Activated CD4-positive, CD25-positive, alpha-beta regulatory T cell treated with anti-CD3 and anti-CD28 coated beads, Interleukin-2, amount 50 U/mL, for 72 hours (primary cell): ENCODE measurements at regions not wholly inside any gene's neighbourhood (a gene's known extent, or its start where the extent isn't known, plus 50 kb on each side); places are given as distances from the start of the nearest gene placed in this dataset.
"Not testable (repeated sequence)": the region's sequence is repeated elsewhere in the genome, so short reads cannot be mapped to it uniquely, and the experiment has no call there.

ENCODE experiments used
- DNase-seq: peaks from one replicate; pipeline ENCODE4 v3.0.0; 2021

DNA sequence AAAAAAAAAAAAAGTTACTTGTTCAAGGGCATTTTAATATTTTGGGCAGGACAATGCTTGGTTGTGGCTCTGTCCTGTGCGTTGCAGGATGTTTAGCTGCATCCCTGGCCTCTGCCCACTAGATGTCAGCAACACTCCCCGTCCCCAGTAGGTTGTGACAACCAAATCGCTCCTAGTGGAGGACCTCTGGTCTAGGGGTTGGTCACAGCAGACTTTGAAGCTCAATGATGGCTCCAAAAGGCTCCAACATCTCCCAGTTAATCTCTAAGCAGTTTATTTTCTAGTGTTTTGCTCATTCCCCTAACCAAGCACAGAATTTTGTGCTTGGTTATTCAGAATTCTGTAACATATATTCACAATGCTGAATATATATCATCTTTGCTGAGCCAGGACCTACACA lies 67.0 kb downstream of the CHRNA1 start:
- peak; percentile 55 for DNase-seq

DNA sequence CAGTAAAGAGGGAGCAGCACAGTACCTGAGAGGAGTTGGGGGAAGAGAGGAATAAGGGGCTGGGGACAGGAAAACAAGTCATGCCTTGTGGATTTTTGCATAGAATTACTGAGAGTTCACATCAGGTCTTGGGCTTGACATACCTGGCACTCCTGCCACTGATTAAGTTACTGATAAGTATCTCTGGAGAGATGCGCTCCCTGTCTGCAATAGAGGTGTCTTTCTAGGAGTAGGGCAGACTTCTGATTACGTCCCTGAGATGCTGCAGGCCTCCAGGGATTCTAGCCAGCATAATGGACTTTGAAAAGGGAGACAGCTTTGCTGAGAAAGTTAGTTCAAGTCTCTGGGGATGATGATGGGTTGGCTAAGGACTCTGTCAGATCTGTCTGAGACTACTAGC lies 69.4 kb downstream of the CHRNA1 start:
- no peak for DNase-seq

DNA sequence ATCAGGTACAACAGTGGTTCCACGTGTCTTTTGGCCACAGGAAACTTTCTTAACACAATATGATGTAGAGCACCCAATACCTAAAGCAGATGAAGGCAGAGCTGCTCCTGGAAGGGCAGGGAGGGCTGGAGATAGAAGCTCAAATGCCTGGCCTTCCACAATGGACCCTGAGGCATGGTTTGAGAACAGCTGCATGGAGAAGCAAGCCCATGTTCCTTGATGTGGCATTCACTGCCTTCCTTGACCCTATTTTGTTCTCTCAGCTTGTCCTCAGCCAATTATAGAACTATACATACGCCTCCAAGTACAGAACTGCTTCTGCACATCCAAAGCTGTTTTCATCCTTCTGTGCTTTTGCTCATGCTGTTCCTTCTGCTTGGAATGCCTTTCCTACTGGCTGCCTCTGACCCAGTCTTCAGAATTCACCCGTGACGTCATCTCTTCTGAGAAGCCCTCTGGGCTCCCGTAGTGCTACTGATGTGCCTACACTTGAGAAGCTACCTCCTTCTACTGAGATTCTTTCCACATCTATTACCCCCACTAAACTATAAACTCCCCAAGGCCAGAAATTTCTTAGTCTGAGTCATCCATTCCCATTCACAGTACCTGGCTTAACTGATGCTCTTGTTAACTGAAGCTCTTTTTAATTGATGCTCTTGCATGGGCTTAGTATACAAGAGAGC lies 69.9 kb downstream of the CHRNA1 start:
- DNase-seq: no peak

DNA sequence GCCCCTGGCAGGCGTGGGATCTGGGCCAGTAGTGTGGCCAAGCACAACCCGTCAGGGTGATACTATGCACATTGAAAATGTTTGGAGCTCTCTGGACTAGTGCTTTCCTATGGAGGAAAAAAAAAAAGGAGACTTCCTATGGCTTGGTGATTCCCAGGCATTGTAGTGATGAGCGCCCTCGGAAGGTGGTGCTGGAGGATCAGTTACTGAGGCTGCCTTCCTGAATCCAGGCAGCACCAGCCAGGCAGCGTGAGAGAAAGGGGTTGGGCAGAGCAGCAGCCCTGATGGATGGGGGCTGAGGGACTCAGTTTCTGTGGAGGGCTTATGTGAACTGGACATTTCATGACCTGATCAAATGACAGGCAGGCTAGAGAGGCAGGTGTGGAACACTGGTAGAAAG lies 70.9 kb downstream of the CHRNA1 start:
- no peak for DNase-seq

DNA sequence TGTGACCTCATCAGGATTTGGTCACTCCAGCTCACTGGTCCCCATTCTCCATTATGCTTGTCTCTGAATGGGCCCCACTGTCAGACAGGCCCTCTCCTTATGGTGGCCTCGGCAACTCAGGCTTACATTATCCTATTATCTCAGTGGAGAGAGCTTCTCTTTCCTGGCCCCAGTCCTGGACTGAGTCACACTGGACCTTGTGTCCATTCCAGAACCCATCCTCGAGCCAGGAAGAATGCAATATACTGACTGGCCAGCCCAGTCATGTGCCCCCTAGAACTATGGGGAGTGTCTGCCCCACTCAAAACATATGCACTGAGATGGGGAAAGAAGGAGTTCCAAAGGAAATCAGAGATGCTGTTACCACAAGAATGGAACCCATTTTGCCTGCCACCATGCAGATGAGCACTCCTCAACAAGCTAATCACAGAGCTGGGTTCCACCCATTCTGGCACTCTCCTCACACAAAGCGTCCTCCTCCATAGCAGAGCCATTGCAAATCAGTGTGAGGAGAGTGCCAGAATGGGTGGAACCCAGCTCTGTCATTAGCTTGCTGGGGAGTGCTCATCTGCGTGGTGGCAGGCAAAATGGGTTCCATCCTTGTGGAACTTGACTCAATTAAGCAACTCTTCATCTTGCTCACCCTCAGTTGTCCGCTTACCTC lies 71.9 kb downstream of the CHRNA1 start:
- DNase-seq: no peak

DNA sequence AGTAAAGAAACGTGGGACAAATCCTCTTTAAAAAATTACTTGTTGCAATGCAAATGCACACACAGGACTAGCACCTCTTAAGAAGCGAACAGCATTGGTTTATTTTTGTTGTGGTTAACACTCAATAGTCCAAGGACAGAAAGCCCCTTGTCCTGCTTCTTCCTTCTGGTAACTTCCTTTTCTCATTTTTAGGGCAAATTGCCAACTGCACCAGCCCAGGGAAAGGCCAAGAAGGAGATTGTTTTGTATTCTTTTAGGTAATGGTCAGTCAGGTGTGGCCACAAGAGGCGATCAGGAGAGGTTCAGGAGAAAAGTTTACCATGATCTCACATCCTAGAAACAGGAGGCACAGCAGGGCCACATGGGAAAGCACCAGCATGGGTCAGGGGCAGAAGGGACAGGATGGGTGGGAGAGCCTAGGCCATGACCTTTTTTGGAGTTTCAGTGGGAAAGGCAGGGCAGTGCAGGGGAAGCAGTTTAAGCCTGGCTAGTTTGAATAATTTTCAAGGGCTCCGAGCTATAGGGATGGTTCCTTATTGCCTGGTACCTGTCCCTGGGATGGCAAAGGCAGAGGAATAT lies 73.0 kb downstream of the CHRNA1 start:
- DNase-seq: no peak

DNA sequence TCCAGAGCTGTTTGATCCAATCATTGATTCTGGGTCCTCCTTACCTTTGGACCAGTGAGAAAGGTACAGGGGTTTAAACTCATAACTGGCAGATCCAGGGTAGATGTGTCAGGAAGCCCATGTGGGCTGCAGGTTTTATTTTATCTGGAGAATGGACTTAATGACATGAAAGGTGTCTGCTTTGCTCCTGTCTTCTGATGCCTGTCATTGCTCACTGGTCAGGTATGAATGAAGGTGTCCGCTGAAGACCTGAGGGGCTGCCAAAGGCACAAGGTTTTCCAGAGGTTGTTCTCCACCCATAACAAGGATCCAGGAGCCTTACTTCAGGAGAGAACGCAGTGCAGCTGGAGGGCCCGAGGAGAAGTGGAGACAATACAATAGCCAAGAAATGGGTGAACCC lies 74.2 kb downstream of the CHRNA1 start:
- DNase-seq: no peak

DNA sequence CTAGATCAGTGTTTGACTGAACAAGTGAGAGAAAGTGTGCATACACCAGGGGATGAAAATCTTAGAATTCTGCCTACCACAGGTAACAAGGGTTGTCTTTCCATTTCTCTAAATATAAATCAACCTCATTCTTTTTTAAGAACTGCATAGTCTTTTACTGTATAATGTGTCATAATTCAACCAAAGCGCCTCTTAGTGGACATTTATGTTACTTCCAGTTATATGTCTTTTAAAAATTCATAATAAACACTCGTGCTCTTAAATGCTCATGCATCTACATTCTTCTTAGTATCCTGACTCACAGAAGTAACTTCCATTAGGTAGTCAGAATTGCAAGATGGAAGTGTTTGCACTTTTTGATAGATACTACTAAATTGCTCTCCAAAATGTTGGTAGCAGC lies 76.2 kb downstream of the CHRNA1 start:
- no peak for DNase-seq

DNA sequence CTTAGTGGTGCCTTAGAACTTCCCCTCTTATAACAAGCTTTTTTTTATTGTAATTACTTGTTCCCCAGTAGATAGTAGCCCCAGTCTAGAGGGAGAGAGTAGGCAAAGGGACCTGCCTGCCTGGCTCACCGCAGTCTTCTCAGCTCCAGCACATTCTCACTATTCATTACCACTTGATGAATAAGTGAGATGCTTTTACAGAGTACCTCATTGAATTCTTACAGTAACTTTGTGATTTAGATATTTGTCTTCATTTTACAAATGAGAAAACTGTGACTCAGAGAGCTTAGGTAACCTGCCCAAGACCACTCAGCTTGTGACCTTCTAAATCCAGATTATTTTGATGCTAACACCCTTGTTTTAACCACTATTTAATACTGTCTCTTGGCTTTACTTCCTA lies 77.8 kb downstream of the CHRNA1 start:
- no peak for DNase-seq

DNA sequence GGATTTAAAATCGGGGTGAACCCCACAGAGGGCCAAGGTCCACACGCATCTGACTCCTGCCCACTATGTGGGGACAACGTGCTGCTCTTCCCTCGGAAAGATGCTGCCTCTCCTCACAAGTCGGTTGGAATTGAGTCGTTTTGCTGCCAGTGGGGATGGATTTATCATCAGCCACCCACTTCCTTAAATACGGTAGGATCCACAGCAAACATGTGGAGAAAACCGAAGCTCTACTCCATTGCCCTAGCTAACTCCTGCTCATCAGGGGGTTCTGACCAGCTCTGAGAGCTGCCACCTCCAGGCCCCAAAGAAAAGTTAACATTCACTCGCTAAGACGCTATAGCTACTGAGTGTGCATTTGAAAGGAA lies 80.9 kb downstream of the CHRNA1 start:
- no peak for DNase-seq

DNA sequence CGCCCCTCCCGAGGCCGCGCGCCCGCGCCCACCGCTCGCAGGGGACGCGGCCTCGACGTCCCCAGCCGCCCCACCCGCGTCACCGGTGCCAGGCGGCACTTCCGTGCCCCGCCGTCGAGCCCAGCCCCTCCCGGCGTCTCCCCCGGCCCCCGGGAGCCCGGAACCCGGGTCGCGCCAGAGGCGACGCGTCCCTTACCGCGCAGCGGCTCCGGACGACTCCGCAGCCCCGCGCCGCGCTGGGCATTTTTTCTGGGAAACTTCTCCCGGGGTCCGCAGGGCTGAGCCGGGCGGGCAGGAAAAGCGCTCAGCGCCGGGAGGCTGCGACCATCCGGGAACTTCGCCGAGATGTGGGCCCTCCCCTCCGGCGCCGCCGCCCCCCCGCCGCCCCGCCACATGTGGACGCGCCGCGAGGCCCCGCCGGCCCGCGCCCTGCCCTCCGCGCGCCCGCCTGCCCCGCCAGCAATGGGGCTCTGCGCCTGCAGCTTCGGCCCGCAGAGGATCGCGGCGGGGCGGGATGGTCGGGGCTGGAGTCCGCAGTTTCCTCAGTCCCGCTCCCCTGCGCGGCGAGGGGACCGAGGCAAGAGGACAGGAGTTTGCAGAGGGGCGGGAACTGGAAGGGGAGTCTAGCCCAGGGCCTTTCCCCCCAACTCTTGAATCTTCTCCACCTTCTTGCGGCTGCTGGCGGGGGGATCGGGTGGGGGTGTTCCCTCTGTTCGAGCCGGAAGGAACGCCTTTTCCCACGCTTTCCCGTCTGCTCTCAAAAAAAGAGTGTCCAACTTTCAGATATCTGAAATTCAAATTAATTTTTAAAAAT lies 81.5 kb downstream of the CHRNA1 start:
- DNase-seq: peak; percentile 69

DNA sequence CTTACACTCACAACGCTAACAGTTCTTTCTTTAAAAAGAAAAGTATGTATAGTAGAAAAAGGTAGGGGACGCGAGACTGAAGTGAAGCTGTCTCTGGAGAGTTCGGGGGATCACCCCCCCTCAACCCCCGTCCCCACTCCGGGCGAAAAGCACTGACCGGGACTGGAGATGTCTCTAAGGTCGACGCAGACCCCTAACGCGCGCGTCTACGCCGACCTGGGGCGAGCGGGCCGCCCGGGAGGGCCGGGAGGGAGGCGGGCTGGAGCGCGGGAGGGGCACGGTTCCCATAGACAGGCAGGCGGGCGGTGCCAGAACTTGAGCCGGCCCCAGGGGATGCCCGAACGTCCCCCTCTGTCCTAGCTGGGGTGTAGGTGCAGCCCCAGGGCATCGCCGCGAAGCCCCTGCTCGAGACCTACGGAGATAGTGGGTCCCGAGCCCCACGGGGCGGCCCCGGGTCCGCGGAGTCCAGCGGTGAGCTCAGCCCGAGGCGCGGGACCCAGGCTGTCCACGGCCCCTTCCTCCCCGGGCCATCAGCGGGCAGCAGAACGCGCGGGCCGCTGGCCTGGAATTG lies 82.2 kb downstream of the CHRNA1 start:
- DNase-seq: peak; percentile 52

DNA sequence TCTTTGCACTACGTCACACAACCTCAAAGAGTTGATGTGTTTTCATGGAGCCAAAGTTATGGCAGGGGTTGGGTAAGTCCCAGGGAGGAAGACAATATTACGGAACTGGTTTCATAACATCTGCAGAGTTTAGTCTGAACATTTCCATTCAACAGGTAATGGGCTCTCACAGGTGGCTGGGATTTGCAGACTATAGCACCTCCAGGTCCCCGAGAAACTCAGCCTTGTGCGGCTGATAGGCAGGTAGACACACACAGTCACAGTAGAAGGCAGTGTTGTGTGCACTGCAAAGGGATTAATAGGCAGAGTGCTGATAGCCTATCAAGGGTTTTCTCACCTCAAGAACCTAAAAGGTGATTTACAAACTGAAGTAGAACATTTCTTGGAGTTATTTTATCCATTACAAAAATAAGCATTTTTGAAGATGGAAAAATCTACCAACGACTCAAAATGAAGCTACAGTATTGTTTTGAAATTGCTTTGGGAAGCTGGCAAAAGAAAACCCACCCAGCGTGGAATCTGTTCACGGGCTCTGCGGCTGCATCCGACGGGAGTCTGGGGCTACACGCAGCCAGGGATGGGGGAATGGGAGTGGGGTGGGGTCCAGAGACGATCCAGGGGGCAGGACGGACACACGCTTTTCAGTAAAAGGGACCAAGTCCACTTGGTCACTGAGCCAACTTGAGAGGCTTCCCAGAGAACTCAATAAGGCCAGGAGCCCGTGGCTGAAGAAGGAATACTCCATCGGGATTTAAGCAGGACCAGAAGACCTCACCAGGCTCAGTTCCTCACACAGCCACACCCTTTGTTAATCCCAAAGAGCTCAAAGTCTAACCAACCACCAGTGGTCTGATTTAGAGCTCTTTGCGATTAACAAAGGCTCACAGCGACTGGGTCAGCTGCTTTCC lies 82.9 kb downstream of the CHRNA1 start:
- no peak for DNase-seq

DNA sequence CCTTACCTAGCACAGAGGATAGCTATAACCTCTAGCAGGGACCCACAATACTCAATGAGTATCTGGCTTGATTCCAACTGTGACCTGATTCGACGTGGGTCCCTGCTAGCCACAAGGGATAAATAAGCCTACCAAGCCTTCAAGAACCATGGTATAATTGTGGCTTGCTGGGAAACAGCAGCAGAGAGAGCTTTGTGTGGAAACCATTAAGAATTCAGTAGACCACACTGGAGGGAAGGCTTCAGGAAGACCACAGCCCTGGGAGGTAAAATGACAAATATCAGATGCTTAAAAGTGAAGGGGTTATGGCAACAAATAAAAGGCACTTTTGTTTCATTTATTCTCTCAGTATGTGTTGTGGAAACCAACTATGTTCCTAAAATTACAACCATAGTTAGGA lies 82.6 kb upstream of the WIPF1 start:
- no peak for DNase-seq

DNA sequence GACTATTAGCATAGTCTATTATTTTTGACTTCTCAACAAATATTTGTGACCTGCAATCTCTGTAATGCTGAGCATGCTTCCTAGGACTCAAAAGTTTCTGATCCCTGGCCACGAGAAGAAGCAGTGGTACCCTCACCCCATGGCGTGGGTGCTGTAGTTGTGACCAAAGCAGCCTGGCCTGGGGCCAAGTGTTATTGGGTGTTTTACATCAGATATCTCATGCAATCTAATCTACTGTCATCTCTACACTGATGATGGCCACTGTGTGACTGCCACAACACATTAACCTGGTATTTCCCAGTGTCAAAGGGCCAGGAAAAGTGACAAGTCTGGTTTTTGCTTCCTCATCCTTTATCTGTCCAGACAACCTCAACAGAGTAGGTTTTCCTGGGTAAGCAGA lies 80.8 kb upstream of the WIPF1 start:
- no peak for DNase-seq

DNA sequence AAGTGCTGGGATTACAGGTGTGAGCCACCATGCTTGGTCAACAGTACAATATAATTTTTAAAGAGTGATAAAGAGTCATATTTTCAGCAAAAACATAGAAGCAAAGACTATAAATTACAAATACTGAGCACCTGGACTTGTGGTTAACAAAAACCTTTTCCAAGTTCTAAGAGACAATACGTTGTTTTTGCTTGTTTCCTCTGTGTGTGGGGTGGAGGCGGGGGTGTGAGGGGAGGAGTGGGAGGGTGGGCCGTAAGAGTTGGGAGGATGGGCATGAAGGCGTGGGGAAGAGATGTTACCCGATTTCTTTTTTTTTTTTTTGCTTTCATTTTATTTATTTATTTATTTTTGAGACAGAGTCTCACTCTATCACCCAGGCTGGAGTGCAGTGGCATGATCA lies 78.0 kb upstream of the WIPF1 start:
- no peak for DNase-seq

DNA sequence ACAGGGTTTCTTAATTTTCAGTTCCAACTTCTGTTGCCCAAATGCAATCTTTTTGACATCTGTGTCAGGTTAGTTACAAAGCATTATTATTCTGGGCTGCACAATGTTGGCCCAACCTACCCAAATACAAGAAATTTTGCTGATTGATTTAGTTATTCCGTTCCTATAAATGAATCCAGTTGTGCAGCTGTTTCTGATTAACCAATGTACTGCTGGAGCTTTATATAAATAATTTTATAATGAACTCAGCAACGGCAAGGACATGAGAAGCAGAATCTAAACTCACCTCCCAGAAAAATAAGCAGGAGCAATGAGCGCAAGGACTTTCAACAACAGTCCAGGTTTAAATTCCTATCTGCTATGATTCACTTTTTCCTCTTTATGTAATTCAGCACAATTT lies 76.3 kb upstream of the WIPF1 start:
- DNase-seq: no peak

DNA sequence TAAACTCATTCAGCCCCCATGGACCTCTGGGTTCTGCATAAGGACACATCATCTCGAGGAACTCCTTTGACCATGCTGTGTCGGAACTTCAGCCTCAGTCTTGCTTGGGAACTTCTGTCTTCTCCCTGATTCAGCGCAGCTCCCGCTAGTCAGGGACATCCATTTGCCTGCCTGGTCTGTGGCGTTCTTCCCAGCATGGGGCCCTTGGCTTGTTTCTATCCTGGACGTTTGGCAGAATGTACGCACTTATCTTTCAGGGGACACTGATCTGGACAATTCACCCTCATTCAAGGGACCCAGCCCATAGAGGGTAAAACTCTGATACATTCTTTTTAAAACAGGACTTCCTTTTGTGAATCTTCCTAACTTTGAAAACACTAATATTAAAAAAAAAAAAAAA lies 75.8 kb upstream of the WIPF1 start:
- DNase-seq: no peak

DNA sequence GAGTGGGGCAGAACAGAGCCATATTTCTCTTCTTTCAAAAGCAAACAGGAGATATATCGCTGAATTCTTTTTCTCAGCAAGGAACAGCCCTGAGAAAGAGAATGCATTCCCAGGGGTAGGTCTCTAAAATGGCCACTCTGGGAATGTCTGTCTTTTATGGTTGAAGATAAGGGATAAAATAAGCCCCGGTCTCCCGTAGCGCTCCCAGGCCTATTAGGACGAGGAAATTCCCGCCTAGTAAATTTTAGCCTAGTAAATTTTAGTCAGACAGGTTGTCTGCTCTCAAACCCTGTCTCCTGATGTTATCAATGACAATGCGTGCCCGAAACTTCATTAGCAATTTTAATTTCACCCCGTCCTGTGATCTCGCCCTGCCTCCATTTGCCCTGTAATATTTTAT lies 73.9 kb upstream of the WIPF1 start:
- not testable (repeated sequence) for DNase-seq

DNA sequence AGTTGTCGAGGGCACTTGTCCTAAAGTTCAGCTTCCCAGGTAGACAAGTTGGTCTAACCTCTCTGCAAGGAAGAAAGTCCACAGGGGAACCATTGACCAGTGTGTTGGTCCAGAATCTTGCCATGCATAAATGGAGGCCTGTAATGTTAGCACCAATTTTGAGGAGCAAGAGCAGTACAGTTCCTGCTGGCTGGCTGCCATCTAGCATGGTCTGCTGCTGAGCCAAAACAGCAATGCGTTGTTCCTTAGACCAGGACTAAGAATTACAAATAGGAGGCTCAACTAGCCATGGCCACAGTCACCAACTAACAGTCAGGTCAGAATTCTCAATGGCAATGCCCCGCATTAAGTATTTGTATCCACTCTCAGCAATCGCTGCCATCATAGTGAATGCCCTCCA lies 72.8 kb upstream of the WIPF1 start:
- DNase-seq: no peak

DNA sequence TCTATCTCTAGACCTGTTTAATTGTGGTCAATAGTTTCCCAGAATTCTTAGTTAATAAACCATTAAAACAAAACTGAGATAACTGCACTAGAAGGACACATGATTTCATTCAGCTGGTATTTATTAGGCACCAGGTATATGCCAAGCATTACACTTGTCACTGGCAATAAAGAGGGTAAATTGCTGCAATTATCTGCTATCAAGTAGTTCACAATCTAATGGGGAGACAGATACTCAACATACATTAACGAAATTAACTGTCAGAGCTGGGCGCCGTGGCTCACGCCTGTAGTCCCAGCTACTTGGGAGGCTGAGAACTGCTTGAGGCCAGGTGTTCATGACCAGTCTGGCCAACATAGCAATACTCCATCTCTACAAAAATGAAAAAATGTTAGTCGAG lies 71.7 kb upstream of the WIPF1 start:
- no peak for DNase-seq

DNA sequence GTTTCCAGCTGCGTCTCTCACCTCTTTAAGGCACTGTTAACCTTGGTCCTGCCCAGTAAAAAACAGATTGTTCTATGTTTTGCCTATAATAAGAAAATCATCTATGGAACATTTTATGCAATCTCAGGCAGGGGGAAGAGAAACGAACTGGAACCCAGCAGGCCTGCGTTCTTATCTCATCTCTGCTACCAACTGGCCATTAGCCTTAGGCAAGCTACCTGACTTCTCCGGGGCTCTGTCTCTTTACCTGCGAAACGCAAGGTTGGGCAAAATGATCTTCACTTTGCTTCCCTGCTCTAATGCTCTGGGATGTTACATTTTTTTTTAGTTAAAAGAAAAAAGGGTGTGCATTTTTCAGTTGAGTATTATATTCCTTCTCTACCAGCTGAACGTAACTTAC lies 70.5 kb upstream of the WIPF1 start:
- DNase-seq: no peak
